GM12891 (cell line): ENCODE measurements at regions not wholly inside any gene's neighbourhood (a gene's known extent, or its start where the extent isn't known, plus 50 kb on each side); places are given as distances from the start of the nearest gene placed in this dataset.
"Not testable (repeated sequence)": the region's sequence is repeated elsewhere in the genome, so short reads cannot be mapped to it uniquely, and the experiment has no call there.

Experiments
- DNase-seq: peaks from one replicate; pipeline ENCODE4 v3.0.0; 2011; ENCODE audit warnings: low spot score; ENCODE audit not compliant: insufficient read length
- FAIRE-seq: peaks from 2 replicates; lab custom pipeline; 2011; peaks lifted over from hg19 to GRCh38; lab: Jason Lieb, UNC
- PAX5 ChIP-seq: IDR thresholded peaks from 2 replicates; pipeline ENCODE4 v1.6.1; 2011; ENCODE audit warnings: low read length, moderate library complexity, mild to moderate bottlenecking; ENCODE audit not compliant: insufficient read depth, severe bottlenecking
- POLR2A ChIP-seq: IDR thresholded peaks from 2 replicates; pipeline ENCODE4 v1.6.1; 2011; ENCODE audit warnings: low read depth, low read length, control low read depth
- POLR2AphosphoS5 ChIP-seq: IDR thresholded peaks from 2 replicates; pipeline ENCODE4 v1.6.1; 2011; ENCODE audit warnings: low read depth, low read length, control low read depth
- POU2F2 ChIP-seq: IDR thresholded peaks from 2 replicates; pipeline ENCODE4 v1.6.1; 2011; ENCODE audit warnings: low read depth, mild to moderate bottlenecking, control low read depth, low read length, moderate library complexity
- SPI1 ChIP-seq: IDR thresholded peaks from 2 replicates; pipeline ENCODE4 v1.6.1; 2011; ENCODE audit warnings: low read depth, low read length, control low read depth
- TAF1 ChIP-seq: IDR thresholded peaks from 2 replicates; pipeline ENCODE4 v1.6.1; 2011; ENCODE audit warnings: low read depth, low read length, control low read depth

DNA sequence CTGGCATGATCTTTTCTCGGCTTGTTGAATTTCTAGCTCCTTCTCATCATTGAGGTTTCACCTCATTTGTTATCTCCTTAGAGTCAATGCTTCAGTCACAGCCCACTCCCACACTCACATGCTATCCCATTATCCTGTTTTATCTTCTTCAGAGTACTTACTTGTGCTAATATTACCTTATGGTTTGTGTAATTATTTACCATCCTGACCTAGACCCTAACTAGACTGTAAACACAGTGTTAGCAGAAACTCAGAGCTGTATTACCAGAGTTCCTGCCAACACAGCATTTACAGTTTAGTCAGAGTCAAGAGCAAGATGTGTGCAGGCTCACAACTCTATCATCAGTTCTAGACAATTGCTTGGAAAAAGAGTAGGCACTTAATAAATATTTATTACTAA is 144.7 kb downstream of the OTOL1 start:
- DNase-seq (no peak), FAIRE-seq (no peak)
- TF ChIP-seq SPI1, result no peak
- no peak for TF ChIP-seq TAF1
- TF ChIP-seq PAX5, result no peak
- no peak for TF ChIP-seq POLR2AphosphoS5
- no peak for TF ChIP-seq POLR2A
- TF ChIP-seq POU2F2, result no peak

DNA sequence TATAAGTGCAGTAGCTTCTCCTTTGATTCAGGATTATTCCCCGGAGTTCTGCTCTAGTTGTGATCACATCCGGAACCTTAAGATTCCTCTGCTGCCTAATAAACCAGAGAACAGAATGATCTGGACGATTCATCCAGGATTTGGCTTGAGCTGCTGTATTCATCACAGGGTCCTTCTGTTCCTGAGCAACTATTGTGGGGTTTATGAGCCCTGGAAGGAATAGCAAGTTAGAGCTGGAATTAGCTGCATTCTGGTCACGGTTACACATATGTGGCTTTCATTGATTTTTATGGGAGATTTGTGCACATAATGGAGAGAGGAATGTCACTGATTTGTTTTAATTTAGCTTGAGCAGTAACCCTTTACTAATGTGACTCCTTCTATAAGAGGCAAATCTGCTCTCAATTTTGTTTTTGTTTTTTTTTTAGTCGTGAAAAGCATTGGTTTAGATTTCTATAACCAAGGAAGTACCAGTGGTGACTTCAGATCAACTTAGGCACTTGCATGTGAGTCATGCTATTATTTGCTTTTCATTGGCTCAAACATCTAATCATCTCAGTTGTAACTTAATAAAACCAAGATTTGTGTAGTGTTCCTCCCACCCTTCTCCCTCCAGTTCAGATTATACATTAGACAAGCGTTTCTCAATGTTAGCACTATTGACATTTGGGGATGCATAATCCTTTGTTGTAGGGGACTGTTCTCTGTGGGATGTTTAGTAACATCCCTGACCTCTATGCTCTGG is 148.5 kb downstream of the OTOL1 start:
- FAIRE-seq (no peak), DNase-seq (no peak)
- TF ChIP-seq SPI1, result no peak
- TF ChIP-seq TAF1, result no peak
- no peak for TF ChIP-seq POU2F2
- no peak for TF ChIP-seq POLR2AphosphoS5
- no peak for TF ChIP-seq POLR2A
- no peak for TF ChIP-seq PAX5

DNA sequence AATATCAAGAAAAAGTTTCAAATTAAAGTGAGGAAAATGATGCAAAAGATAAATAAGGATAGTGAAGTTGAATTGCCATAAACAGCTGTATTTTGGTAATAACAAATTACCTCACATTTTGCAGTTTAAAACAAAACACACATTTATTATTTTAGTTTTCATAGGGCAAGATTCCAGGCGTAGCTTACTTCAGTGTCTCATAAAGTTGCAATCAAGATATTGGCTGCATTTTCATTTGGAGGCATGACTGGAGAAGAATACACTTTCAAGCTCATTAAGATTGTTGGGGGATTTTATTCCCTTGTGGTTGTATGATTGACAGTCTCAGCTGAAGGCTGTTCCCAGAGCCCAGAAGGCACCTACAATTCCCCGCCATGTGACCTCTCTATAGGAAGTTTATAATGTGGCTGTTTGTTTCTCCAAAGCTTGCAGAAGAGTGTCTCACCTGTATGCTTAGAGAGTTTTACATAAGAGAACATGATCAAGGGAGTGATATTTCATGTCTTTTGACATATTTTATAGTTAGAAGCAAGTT is 151.4 kb downstream of the OTOL1 start:
- FAIRE-seq (no peak), DNase-seq (no peak)
- TF ChIP-seq PAX5 (no peak), SPI1 (no peak), POLR2A (no peak), TAF1 (no peak)

DNA sequence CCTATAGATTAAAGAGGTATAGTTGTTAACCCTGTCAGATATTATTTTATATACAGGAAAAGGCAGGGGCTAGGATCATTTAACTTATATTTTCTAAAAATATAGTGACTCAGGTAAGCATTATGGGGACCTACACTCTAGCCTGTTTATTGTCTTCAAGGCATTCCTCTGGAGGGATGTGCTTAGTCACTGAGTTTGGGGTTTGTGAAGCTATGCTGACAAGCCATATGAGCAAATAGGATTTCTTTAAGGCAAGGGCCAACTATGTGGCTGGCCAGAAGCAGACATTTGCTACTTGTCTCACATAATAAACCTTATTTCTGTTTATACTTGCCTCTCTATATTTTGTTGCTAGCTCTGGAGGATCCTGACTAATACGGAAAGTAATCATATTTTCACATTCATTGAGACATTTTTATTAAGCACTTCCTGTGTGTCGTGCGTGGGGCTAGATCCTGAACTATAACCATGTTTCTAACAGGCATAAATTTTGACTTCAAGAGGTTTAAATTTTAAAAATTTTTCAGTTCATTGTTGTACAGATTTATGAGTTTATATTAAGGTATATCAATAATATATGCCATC is 153.4 kb downstream of the OTOL1 start:
- FAIRE-seq (no peak), DNase-seq (no peak)
- TF ChIP-seq POLR2AphosphoS5, result no peak
- no peak for TF ChIP-seq TAF1

DNA sequence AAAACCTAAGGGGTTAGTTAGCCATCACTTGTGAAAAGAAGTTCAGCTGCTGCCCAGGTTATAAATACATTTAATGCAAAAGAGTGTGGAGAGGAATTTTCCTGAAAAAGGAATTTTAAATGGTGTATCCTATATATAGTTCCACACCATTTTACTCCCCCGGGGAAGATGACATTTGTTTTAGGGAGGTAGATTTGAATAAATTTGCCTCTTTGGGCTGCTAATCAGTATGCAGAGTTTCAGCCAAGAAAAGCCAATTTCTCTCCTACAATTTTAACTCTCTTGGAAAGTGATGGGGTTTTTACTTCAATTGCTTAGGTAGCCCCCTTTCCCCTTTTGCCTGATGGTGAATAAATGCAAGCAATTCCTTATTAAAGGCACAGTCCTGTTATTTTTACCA is 161.2 kb downstream of the OTOL1 start:
- DNase-seq (no peak), FAIRE-seq (no peak)
- TF ChIP-seq PAX5 (no peak), SPI1 (no peak), POU2F2 (no peak), POLR2A (no peak), TAF1 (no peak), POLR2AphosphoS5 (no peak)

DNA sequence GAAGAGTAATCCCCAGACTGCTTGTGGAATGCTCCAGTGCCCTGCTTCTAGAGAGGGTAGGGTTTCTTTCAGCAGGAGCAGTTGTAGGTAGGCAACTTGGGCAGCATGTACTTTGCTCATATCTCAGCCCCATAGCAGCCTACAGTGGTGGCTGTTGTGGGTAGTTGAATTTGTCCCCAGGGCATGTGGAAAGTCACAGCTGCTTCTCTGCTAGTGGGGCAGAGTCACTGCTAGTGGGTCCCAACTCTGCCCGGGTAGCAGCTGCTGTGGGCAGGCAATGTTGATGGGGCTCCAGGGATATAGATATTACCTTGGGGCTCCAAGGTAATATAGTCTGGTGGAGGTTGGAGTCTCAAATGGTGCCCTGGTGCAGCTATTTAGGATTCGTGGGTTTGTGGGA is 174.5 kb downstream of the OTOL1 start:
- DNase-seq, result no peak
- TF ChIP-seq POU2F2 (no peak), TAF1 (no peak), POLR2A (no peak), POLR2AphosphoS5 (no peak), SPI1 (no peak), PAX5 (no peak)
- no peak for FAIRE-seq

DNA sequence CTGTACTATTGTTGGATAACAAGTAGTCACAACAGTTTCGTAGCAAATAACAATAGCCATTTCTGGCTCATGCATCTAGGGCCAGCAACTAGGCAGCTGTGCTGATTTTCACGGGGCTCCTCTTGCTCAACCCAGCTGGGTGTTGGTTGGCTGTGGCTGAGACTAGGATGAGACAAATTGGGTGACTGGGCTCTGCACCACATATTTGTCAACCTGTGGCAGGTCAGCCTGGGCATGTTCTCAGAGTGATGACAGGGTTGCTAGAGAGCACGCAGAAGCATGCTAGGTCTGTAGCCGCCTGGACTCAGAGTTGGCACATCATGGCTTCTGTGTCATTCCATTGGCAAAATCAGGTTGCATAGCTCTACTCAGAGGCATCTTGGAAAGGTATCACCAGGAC is 175.9 kb downstream of the OTOL1 start:
- DNase-seq, result no peak
- FAIRE-seq, result no peak
- no peak for TF ChIP-seq POLR2AphosphoS5
- no peak for TF ChIP-seq SPI1
- no peak for TF ChIP-seq TAF1
- TF ChIP-seq POU2F2, result no peak
- no peak for TF ChIP-seq PAX5
- TF ChIP-seq POLR2A, result no peak

DNA sequence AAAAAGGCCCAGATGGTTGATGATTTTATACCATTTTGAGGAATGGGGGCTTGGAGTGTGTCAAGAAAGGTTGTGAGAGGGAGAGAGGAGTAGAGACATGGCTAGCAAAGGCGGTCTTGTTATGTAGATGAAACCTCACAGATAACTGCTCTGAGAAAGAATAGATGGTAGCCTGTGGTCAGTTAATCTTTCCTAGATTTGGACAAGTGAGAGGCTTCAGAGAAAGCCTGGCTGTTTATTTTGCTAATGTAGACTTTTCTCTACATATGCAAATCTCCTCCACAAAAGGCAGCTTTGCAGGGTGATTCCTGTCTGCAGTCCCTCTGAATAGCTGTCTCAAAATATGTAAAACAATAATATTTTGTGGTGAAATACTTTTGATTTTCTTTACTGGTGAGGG is 177.3 kb downstream of the OTOL1 start:
- FAIRE-seq (no peak), DNase-seq (no peak)
- TF ChIP-seq TAF1 (no peak), POU2F2 (no peak), SPI1 (no peak), PAX5 (no peak), POLR2A (no peak), POLR2AphosphoS5 (no peak)

DNA sequence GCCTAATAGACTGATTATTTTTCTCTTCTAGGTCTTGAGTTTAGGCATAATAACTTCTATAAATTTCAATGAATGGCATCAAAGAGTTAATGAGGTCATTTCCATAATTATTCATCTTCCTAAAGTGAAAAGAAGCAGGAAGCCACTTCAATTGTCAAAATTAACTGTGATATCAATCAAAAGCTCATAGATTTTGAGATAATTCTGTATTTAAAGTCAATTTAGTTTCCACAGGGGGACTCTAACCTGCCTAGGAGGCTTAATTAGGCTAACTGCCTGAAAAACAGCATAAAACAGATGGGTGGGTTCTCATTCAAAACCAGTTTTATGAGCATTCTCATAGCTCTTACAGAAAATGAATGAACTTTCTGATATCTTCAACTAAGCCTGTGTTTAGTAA is 177.8 kb downstream of the OTOL1 start:
- FAIRE-seq (no peak), DNase-seq (no peak)
- TF ChIP-seq TAF1 (no peak), POLR2AphosphoS5 (no peak), POLR2A (no peak), PAX5 (no peak), POU2F2 (no peak), SPI1 (no peak)

DNA sequence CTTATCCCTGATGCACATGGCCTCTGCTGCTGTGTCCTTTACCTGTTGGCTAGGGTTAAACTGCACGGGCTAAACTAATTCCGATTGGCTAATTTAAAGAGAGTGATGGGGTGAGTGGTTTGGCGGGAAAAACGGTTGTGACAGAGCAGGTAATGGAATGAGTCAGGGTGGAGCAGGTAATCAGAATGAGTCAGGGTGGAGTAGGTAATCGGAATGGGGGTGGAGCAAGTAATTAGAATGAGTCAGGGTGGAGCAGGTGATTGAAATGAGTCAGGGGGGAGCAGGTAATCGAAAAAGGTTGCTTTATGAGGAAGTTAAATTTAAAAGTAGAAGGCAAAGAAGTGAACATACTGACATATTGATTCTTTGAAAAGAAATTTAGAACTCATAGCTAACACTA is 185.2 kb downstream of the OTOL1 start:
- not testable (repeated sequence) for DNase-seq, FAIRE-seq

DNA sequence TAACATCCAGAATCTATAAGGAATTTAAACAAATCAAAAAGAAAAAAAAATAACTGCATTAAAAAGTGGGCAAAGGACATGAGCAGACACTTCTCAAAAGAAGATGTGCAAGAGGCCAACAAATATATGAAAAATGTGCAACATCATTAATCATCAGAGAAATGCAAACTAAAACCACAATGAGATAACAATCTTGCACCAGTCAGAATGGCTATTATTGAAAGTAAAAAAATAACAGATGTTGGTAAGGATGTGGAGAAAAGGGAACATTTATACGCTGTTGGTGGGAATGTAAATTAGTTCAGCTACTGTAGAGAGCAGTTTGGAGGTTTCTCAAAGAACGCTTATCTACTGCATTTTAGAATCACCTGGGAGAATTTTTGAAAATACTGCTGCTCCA is 186.1 kb downstream of the OTOL1 start:
- FAIRE-seq (no peak), DNase-seq (no peak)
- TF ChIP-seq PAX5 (no peak), POLR2A (no peak), POLR2AphosphoS5 (no peak), TAF1 (no peak), POU2F2 (no peak), SPI1 (no peak)
